ENCODE measurements at regions not wholly inside any gene's neighbourhood (a gene's known extent, or its start where the extent isn't known, plus 50 kb on each side); places are given as distances from the start of the nearest gene placed in this dataset.

GRCh38 chr1:187091666-187092065, 262.9 kb downstream of the PLA2G4A start:
- DNase-seq = no peak

- DNase-seq = no peak
Observed at GRCh38 chr1:187092104-187092503, 263.4 kb downstream of the PLA2G4A start.

- no peak for DNase-seq
Observed at GRCh38 chr1:187096689-187097088, 267.9 kb downstream of the PLA2G4A start.

- no peak for DNase-seq
Observed at GRCh38 chr1:187110351-187110750, 281.6 kb downstream of the PLA2G4A start.

- DNase-seq = no peak
Observed at GRCh38 chr1:187114792-187115191, 286.0 kb downstream of the PLA2G4A start.

GRCh38 chr1:187121661-187122060, 292.9 kb downstream of the PLA2G4A start:
- peak; percentile 15 to 27 for DNase-seq

GRCh38 chr1:187122566-187122965, 293.8 kb downstream of the PLA2G4A start:
- no peak for DNase-seq

- no peak for DNase-seq
Observed at GRCh38 chr1:187129132-187129531, 300.4 kb downstream of the PLA2G4A start.

- no peak for DNase-seq
Observed at GRCh38 chr1:187143783-187144182, 315.0 kb downstream of the PLA2G4A start.

GRCh38 chr1:187146388-187146787, 317.6 kb downstream of the PLA2G4A start:
- no peak for DNase-seq

- no peak for DNase-seq
Observed at GRCh38 chr1:187151555-187151954, 322.8 kb downstream of the PLA2G4A start.

GRCh38 chr1:187153047-187153446, 324.3 kb downstream of the PLA2G4A start:
- DNase-seq = no peak

- no peak for DNase-seq
Observed at GRCh38 chr1:187157115-187157514, 328.4 kb downstream of the PLA2G4A start.

GRCh38 chr1:187157552-187157951, 328.8 kb downstream of the PLA2G4A start:
- DNase-seq = no peak

GRCh38 chr1:187167555-187167954, 338.8 kb downstream of the PLA2G4A start:
- no peak for DNase-seq

- peak; percentile 94 to 96 for DNase-seq
Observed at GRCh38 chr1:187168297-187168696, 339.5 kb downstream of the PLA2G4A start.

GRCh38 chr1:187185389-187185788, 356.6 kb downstream of the PLA2G4A start:
- DNase-seq = peak in 1 of 2 experiments; percentile 26

GRCh38 chr1:187197685-187198084, 368.9 kb downstream of the PLA2G4A start:
- DNase-seq = no peak

GRCh38 chr1:187203257-187203656, 374.5 kb downstream of the PLA2G4A start:
- no peak for DNase-seq

- DNase-seq = no peak
Observed at GRCh38 chr1:187212377-187212776, 383.6 kb downstream of the PLA2G4A start.

- no peak for DNase-seq
Observed at GRCh38 chr1:187226396-187226795, 397.6 kb downstream of the PLA2G4A start.

- DNase-seq = no peak
Observed at GRCh38 chr1:187228790-187229189, 400.0 kb downstream of the PLA2G4A start.

GRCh38 chr1:187229496-187229895, 400.7 kb downstream of the PLA2G4A start:
- peak in 1 of 2 experiments; percentile 32 for DNase-seq

GRCh38 chr1:187234706-187235105, 406.0 kb downstream of the PLA2G4A start:
- DNase-seq = no peak

GRCh38 chr1:187236199-187236598, 407.4 kb downstream of the PLA2G4A start:
- no peak for DNase-seq

- DNase-seq = no peak
Observed at GRCh38 chr1:187236676-187237075, 407.9 kb downstream of the PLA2G4A start.
